ENCODE measurements at regions not wholly inside any gene's neighbourhood (a gene's known extent, or its start where the extent isn't known, plus 50 kb on each side); places are given as distances from the start of the nearest gene placed in this dataset.

GRCh38 chr2:186433040-186433439 is 53.0 kb upstream of the ZC3H15 start:
- H2AFZ ChIP-seq (ENCODE audit: low read depth, low read length), result no peak overlapping the region
- no peak overlapping the region for H3K9ac ChIP-seq (ENCODE audit: insufficient read depth in 1 of 2, low read depth in 2 of 2, low read length in 2 of 2)
- BruUV-seq (replicated peaks), result no TSS peak
- POLR2A ChIA-PET, result interaction anchor here (0.7 kb wide), 1 partner anchor 11 kb away, joined by 3 read pairs; no protein-coding TSS in a partner anchor
- intact Hi-C loops (cut with micrococcal nuclease) (no loop called here), in situ Hi-C loops (cut with MboI) (no loop called here)
- CTCF ChIA-PET (ENCODE audit: low intra/inter-chr PET ratio), result no interaction called here
- TF ChIP-seq REST (IDR thresholded peaks at IDR 0.05; ENCODE audit: borderline replicate concordance) (peak; percentile 74), REST (CRISPR knock-in tag; IDR thresholded peaks at IDR 0.05; ENCODE audit: low read depth) (no peak), GABPA (tag; conservative IDR thresholded peaks at IDR 0.05; ENCODE audit: low read depth) (no peak)
- no peak overlapping the region for H3K27ac ChIP-seq (ENCODE audit: extremely low read depth, low read depth, low read length)
- no peaks in the 10 kb centered on the region for H3K4me1 ChIP-seq (replicated peaks in 1 of 2; ENCODE audit: control insufficient read depth in 2 of 2, insufficient read depth in 2 of 2, low read length in 2 of 2)
- ATAC-seq, result peak; percentile 60; the same call in 2 of the 3 replicates
- no peak for DNase-seq (ENCODE audit: extremely low read depth in 1 of 4, low spot score in 3 of 4)
- no peaks in the 10 kb centered on the region for H4K20me1 ChIP-seq (replicated peaks; ENCODE audit: control insufficient read depth, insufficient read depth, low read length)
- no peak for FAIRE-seq
- H3K9me1 ChIP-seq (ENCODE audit: control insufficient read depth, insufficient read depth, low read length), result no peaks in the 10 kb centered on the region
- 5% methylated on average over 6 of the region's 6 CpGs for WGBS (ENCODE audit: insufficient coverage, low coverage, missing lambda C conversion rate)
- H3K4me3 ChIP-seq, result no peak overlapping the region
- no peak overlapping the region for H3K4me2 ChIP-seq (ENCODE audit: insufficient read depth, low read length)
- H3K36me3 ChIP-seq (ENCODE audit: control insufficient read depth, insufficient read depth, low read length), result no peaks in the 10 kb centered on the region
- H3K27me3 ChIP-seq (ENCODE audit: control insufficient read depth in 2 of 2, insufficient read depth in 2 of 2, low read length in 2 of 2), result no peaks in the 10 kb centered on the region; a peak in 1 of 5 replicates
- H3K79me2 ChIP-seq (ENCODE audit: control insufficient read depth, insufficient read depth, low read length), result no peaks in the 10 kb centered on the region
- 0 out of 2 replicates have a peak, but pooled peaks cover 3% of the 10 kb centered on the region for H3K9me3 ChIP-seq (replicated peaks; ENCODE audit: control insufficient read depth, insufficient read depth, low read depth, low read length)
